ENCODE measurements at regions not wholly inside any gene's neighbourhood (a gene's known extent, or its start where the extent isn't known, plus 50 kb on each side); places are given as distances from the start of the nearest gene placed in this dataset.

DNA sequence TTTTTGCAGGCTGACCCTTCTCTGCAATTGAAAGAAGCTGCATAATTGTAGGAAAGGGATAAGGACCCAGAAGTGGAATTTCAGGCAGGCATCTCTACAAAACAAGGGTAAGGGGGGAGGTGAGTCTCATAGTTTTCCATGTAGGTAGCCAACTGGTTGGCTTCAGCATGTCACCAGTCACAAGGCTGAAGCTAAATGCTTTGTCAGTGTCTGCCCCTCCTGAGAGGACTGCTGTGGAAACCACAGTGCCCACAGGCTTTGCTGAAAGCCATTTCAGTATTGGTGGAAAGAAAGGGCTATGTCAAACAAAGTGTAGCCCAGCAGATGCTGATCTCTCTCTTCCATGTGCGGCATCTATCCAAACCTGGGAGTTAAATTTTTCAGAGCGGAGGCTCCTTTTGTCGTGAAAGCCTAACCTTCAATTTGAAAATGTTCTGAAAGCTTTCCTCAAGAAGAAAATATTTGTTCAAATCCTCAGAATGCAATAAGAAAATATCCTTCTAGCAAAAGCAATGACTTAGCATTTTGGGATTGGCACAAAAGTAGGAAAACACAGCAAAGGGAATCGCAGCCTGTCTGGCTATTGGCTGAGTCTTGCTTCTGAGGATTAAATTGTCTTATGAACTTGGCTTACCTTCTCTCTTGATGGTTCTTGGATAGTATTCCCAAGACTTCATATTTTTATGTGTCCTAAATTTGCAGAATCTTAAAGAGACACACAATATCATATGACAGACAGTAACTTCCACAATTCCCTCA is 591.7 kb downstream of the PLPP3 start:
- peak; percentile 47 for DNase-seq (ENCODE audit: low read depth, low spot score)

DNA sequence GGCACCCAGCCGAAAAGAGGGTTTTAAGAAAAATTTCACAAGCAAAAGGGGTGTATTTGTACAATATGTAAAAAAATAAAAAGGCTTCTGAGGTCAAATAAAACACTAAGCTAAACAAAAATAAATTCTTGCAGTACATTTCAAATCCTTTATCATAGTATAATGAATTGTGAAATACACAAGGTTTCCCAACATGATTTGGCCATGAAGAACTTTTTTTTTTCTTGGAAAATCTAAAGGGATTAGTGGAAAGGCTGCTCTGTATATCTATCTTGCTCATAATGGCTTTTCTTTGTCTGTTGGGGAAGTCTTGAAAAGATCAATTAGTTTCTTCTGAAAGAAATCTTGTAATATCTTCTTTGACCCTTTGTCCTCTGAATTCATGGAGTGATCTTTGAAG is 593.4 kb downstream of the PLPP3 start:
- DNase-seq (ENCODE audit: low read depth, low spot score): no peak

DNA sequence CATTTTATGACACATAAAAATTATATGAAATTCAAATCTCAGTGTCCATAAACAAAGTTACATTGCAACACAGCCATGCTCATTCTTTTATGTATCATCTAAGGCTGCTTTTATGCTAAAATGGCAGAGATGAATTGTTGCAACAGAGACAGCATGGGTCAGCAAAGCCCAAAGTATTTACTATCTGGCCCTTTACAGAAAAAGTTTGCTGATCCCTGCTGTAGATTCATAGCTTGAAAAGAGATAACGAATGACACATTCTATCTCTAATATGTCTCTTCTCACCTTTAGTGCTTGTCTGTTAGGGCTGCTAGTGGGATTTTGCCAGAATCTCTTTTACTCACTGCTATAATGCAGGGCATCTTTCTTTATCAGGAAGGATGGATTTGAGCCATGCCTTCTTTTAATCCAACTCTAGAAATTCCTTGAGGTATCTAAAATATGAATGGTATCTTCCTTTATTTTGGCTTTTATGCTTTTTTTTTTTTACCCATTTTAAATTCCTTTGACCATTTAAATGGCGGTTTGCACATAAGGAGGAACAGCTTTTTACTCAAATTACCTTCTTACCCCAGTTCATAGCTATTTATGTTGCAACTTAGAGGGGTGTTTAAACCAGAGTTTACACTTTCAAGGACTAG is 598.2 kb downstream of the PLPP3 start:
- DNase-seq (ENCODE audit: low read depth, low spot score): no peak

DNA sequence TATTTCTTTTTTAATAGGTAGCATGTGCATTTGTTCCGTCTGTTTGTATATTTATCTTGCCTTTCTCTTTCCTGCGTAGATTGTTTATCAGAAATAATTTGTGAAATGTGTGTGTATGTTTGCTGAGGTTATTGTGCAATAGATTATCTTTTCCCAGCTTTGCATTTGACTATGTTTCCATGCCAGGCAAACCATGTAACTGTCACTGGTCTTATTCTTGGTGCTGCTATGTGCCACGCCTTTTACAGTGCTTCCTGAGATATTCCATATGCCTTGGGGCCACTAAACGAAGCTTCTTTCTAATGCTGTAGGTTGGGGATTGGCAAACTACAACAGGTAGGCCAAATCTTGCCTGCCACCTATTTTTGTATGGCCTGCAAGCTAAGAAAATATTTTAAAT is 598.8 kb downstream of the PLPP3 start:
- no peak for DNase-seq (ENCODE audit: low read depth, low spot score)

DNA sequence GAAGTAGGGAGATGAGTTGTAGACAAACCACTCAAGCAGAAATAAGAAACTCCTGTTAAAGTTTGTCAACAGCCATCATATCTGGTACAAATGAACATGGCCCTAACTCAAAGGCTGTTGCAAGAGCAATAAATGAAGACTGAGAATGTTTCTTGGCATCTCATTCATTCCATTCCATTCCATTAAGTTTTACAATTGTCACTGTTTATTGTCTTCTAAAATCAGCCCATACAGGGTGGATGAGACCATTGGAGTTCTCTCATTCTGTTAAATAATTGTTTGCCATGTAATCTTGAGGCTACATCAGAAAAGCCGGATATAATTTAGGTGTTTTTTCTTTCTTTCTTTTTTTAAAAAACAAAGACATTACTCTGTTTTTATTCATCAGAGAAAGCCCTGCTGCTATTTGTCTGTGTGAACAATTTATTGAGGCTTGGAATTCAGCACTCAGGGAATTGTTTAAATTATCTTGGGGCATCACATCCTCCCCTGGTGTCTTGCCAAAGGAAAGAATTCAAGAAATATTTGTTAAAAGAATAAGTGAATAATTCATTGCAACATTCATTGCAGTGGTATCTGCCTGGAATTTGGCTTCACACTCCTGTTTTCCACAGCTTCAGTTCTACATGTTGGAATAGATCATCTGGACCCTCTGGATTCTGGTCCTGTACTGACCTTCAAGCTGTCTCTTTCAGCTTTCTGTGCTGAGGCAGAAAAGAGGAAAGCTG is 604.5 kb downstream of the PLPP3 start:
- DNase-seq (ENCODE audit: low read depth, low spot score): peak; percentile 82

DNA sequence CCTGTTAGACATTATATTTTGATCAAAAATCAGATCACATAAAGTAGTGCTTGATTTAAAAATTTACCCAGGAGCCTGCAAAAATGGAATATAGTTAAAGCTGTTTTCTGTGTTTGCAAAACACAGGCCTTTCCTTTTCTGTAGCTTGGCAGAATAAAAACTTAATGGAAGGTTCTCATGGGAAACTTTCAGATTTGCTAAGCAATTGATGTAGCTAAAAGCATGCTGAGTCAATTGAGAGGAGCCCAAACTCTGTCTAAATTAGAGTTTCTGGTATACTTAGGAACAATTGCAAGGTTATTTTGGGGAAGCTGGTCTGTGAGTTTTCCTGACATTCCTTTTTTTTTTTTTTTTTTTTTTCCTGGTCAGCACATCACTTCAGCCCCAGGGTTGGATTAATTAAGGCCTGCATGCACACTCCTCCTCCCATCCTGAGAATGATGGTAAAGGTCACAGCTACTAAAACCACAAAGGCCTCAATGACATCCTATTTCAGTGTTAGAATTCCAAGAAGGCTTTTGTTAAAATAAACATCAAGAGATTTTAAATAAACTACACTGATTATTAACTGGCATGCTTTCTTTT is 608.7 kb downstream of the PLPP3 start:
- DNase-seq (ENCODE audit: low read depth, low spot score): peak; percentile 37

DNA sequence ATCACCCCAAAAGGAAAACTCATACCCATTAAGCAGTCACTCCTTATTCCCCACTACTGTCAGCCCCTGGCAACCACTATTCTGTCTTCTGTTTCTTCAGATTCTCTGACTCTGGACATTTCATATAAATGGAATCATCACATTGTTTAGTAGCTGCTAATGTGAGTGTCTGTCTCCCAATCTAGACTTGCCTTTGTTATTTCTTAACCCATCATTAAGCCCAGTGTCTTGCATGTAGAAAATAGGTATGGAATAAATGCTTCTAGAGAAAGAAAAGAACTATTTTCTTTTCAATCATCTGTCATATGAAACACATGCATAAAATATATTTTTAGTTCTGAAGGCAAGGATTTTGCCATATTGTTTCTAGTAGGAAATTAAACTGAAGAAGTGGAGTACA is 610.0 kb downstream of the PLPP3 start:
- no peak for DNase-seq (ENCODE audit: low read depth, low spot score)

DNA sequence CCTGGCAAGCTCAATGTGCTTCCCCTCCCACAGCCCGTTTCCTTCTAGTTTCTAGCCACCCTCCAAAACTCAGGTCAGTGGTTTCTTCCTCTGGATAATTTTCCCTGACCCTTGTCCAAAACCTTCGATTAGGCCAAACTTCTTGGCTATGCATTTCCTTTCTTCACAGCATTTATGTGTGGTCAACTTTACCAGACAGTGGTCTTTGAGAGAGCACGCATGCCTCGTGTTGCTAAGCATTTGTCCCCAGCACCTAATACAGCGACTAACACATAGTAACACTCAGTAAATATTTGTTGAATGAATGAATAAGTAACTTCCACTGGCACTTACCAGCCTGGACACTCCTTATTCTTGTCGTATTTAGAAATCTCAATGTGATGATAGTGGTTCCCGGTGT is 610.7 kb downstream of the PLPP3 start:
- no peak for DNase-seq (ENCODE audit: low read depth, low spot score)

DNA sequence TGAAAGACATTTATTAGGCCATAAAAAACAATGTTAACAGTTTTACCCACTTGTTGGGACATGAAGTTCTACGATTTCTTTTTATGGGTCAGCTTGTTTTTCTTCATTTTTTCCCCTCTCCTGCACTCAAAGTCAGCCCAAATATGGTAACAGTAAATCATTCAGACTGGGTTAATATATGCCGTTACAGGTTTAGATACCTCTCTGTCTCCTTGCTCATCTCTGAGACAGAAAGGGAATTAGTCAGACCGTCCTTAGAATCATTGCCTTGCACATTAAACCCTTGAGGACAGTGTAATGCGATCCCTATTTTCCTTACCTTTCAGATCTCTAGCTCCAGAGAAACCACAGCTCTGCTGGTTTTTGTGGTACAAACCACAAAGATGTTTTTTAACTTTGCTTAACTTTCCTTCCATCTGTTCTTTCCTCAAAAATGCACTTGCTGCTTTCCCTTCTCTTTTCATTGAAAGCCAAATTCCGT is 613.3 kb downstream of the PLPP3 start:
- peak; percentile 74 for DNase-seq (ENCODE audit: low read depth, low spot score)

DNA sequence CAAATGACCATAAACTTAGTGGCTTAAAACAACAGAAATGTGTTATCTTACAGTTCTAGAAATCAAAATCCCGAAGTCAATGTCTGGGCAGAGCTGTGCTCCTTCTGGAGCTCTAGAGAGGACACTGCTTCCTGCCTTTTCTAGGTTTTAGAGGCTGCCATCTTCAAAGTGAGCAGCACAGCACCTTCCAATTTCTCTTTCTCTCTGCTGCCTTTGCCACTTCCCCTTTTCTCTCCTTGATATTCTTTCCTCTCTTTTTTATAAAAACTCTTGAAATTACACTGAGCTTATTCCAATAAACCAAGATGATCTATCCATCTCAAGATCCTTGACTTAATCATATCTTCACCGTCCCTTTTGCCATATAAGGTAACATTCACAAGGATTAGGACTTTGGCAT is 616.9 kb downstream of the PLPP3 start:
- no peak for DNase-seq (ENCODE audit: low read depth, low spot score)

DNA sequence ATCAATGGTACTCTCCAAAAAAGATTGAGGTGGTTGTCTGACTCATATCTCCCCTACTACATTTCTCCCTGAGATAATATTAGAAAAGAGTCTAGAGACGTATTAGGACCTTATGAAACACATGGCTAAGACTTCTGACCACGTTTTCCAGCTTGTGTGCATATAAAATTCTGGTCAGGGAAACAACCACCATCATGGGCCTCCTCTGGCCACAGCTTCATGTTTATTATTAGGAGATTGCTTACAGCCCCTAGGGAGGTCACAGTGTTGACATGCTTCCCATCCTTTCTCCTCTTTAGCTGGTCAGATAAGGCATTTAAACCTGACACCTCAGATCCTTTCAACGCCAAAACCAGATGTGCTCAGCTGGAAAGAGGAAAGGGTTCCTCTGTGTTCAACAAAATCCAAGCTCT is 620.2 kb downstream of the PLPP3 start:
- DNase-seq (ENCODE audit: low read depth, low spot score): no peak

DNA sequence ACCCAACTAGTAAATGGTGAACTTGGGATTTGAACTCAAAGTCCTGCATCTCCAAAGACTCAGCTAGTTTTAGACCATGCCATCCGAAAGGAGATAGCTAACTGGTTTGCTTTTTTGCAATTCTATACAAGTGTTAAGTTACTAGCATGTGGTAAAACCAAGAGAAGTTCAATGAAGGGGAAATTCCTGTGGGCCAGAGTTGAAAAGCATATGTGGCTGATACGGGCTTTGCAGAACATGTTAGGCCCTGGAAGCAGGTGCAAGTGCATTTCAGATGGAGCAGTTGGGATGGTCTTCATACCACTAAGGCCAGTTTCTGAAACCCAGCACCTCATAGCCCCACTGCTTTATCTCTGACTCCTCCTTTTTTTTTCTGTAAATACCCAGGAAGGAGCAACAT is 620.9 kb downstream of the PLPP3 start:
- no peak for DNase-seq (ENCODE audit: low read depth, low spot score)

DNA sequence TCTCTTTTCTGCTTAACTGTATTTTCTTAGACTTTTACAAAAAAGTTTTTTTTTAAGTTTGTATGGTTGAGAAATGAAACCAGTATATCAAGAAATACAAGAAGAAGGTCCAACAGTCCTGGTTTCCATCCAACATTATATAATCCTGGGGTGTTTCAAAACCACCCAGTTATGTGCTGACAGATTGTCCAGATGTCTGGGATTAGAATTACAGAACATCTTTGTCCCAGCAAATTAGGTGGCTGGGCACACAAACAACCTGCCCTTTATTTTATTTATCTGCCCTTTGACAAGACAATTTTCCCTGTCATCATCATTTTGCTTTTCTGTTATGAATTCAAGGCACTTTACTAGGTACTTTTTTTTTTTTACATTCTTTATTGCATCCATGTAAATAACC is 622.1 kb downstream of the PLPP3 start:
- no peak for DNase-seq (ENCODE audit: low read depth, low spot score)

DNA sequence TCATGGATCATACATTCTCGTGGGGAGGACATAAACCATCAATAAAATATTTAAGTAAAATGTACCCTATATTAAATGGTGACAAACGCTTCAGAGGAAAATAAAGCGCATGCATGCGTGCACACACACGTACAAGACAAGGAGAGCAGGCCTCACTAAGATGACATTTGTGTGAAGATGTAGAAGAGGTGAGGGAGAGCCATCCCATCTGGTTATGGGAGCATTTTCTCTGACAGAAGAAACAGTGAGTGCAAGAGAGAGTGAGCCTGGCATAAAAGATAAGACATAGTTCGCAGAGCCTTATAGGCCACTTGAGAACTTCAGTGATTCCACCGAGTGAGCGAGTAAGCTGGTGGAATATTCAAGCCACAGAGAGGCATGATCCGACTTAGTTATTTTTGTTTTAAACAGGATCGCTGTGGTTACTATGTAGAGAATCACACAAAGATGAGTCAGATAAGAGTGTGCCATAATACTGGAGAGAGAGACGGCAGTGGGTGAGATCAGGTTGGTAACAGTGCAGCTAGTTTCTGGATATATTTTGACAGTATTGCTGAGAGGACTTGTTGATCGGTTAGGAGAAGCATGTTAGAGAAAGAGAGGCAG is 624.2 kb downstream of the PLPP3 start:
- DNase-seq (ENCODE audit: low read depth, low spot score): peak; percentile 68

DNA sequence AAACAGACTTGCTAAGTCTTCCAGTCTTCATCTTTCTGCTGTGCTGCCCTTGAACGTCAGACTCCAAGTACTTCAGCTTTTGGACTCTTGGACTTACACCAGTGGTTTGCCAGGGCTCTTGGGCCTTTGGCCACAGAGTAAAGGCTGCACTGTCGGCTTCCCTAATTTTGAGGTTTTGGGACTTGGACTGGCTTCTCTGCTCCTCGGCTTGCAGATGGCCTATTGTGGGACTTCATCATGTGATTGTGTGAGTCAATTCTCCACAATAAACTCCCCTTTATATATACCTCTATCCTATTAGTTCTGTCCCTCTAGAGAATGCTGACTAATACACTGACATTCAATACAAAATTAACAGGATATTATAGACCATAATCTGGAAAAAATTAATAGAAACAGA is 628.1 kb downstream of the PLPP3 start:
- DNase-seq (ENCODE audit: low read depth, low spot score): no peak

DNA sequence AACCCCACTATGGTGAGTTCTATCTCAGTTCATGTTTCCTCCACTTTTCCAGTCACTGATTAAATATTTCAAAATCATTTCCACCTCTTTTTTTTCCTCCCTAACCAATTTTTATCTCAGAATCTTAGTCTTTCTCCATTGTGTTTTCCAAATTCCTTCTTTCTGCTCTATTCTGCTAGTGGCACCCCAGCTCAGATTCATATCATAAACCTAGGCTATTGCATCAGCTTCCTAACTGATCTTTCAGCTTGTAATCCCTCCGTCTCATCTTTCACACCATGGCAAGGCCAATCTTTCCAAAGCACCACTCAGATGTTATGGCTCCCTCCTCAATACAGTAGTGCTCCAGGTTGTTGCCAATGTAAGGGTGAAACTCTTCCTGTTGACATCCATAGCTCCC is 631.9 kb downstream of the PLPP3 start:
- DNase-seq (ENCODE audit: low read depth, low spot score): no peak

DNA sequence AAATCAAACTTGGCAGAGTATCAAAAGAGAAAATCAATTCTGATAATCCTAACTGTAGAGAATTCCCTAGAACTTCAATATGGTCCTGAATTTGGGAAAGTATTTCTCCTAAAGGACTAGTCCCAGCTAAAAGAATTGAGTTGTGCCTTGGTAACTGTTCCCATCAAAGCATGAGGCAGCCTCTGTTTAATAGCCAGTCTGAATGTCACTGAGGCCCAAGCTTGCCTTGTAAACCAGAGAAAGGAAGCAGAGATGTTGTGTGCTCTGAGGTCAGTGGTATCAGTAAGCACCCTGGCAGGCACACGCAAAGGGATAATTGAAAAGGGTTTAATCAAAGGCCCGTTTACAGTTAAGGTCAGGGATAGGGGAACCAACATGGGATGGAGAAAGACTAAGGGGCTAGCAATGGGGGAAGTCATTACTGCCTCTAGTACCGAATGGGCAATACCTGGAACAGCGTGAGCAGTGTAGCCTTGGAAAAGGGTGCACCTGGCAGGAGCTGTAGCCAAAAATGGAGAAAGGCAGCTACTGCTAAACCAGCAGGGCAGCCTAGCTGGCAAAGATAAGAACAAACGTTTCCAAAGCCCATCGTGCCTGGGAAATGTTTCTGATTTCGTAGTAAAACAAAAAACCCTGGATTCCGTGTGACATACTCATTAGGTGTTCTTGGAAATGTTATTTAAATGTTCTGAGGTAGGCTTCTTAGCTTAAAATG is 635.5 kb downstream of the PLPP3 start:
- DNase-seq (ENCODE audit: low read depth, low spot score): no peak

DNA sequence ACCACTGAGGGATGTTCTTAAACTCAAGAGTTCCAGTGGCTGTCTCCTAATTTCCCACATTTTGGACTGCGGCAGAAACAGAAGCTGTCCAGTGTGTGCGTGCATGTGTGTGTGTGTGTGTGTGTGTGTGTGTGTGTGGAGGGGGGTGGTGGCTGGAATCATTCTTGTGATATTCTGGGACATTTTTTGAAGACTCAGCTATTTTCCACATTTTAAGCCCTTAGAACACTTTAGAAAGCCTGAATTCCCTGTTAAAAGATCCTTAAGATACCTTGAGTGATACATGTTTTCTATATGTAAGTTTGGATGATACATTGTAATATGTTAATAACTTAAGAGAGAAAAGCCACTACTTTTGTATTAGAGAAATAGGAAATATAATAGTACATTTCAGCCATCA is 636.4 kb downstream of the PLPP3 start:
- DNase-seq (ENCODE audit: low read depth, low spot score): no peak

DNA sequence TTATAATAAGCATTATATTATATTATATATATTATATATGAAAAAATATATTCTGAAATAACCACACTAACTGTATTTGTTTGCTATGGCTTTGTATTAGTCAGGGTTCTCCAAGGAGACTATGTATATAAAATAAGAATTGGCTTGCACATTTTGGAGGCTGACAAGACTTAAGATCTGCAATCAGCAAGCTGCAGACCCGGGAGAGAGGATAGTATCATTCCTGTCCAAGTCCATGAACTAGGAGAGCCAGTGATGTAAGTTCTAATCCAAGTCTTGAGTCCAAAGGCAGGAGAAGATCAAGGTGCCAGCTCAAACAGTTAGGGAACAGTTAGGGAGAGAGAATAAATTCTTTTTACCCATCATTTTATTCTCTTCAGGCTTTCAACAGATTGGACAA is 639.5 kb downstream of the PLPP3 start:
- DNase-seq (ENCODE audit: low read depth, low spot score): no peak

DNA sequence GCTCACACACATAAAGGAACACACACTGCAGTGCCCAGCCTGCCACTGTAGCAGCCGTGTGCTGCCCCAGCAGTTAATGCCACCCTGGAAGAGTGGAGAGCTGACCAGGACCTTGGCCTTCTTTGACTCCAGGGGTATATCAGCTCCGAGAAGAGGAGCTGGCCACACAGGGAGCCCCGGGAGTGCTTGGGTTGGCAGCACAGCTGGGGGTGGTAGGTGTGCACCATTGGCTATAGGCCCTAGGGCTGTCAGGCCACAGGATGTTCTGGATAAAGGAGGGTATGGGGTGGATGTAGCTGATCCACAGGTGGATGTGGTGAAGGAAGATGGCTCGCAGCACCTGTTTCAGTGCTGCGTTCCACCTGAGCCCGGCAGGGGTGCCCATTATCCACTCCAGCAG is 640.5 kb downstream of the PLPP3 start:
- DNase-seq (ENCODE audit: low read depth, low spot score): no peak

DNA sequence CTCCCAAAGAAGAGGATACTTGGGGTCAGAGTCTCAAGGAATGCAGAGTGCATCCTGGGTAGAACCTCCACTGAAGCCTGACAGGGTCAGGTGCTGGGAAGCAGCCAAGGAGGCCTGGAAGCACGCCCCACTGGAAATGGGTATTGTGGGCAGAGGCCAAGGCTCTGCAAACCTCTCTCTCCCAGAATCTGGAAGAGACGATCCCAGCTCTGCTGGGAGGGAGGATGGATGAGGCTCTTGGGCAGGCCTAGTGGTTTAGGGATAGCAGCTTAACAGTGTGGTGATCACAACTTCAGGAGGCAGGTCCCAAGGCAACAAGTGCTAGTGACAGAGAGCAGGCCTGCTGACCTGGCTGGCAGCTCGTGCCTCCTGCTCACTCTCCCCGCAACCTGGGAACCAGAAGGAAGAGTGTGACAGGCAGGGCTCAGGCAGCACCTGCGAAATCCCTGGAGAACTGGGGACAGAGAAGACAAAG is 641.0 kb downstream of the PLPP3 start:
- DNase-seq (ENCODE audit: low read depth, low spot score): peak; percentile 28

Data from astrocyte of the hippocampus (primary cell).